Tibial artery (tissue), 4 donors: ENCODE measurements at regions not wholly inside any gene's neighbourhood (a gene's known extent, or its start where the extent isn't known, plus 50 kb on each side); places are given as distances from the start of the nearest gene placed in this dataset.

Experiments used
- DNase-seq, 2 donors: peaks; one replicate each; pipeline ENCODE4 v3.0.0-alpha.2; 2019
- H3K27ac ChIP-seq, 2 donors: fragments of 200-600 bp; sonication (generic) in 1 of 2; 1 replicate in 1 of 2; 2 replicates in 1 of 2; pipeline ENCODE4 v1.5.1; 2018 to 2019; ENCODE audit warnings: mild to moderate bottlenecking in 1 of 2
- H3K27me3 ChIP-seq, 2 donors: fragments of 200-600 bp; sonication (generic) in 1 of 2; one replicate each; pipeline versions ENCODE4 v1.5.1 to v1.6.0; 2016 to 2019
- H3K36me3 ChIP-seq, 3 donors: fragments of 200-600 bp; sonication (generic) in 2 of 3; one replicate each; pipeline ENCODE4 v1.5.1; 2016 to 2019; ENCODE audit warnings: mild to moderate bottlenecking in 2 of 3
- H3K4me1 ChIP-seq, 4 donors: fragments of 200-600 bp; sonication (generic) in 2 of 4; 1 replicate in 3 of 4; 2 replicates in 1 of 4; pipeline ENCODE4 v1.5.1; 2016 to 2019
- H3K4me3 ChIP-seq, 2 donors: fragments of 200-600 bp; sonication (generic) in 1 of 2; 1 replicate in 1 of 2; 2 replicates in 1 of 2; pipeline ENCODE4 v1.5.1; 2018 to 2019; ENCODE audit warnings: mild to moderate bottlenecking in 2 of 2
- H3K9me3 ChIP-seq, 3 donors: fragments of 200-600 bp; sonication (generic) in 1 of 3; one replicate each; pipeline ENCODE4 v1.5.1; 2016 to 2019
- intact Hi-C: fragments of 100-400 bp; cut with DNase I; formaldehyde crosslinking; loops from one replicate; pipeline ENCODE4 v1.15.0; 2023; ENCODE audit warnings: low total_unique reads
- TF ChIP-seq, protein P1 (sequence below), 2 experiments: fragments of 200-600 bp in 1 of 2; fragments of 450-650 bp in 1 of 2; IDR thresholded peaks; one replicate each; pipeline ENCODE4 v1.5.1; 2017 to 2019; ENCODE audit warnings: antibody characterized with exemption in 2 of 2, mild to moderate bottlenecking in 1 of 2, moderate library complexity in 1 of 2

DNA sequence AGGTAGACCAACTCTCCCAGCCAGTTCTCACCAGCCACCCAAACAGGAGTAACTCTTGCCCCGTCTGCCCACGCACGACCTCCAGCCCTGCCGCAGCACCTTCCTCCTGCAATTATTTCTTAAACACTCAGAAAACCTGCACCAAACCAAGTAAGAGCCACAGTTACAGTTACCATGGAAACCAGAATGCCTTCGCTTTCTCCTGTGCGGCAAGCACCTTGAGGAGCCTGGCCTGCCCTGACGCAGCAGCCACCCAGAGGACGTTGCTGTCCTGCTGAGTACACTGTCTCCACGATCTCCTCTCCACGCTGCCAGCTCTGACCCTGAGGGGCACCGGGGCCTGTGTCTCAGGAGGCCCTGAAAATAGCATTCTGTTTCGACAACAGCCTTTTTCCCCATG, 94.3 kb upstream of the SMIM21 start:
- no peak for DNase-seq
- intact Hi-C loops: no loop called here
- TF ChIP-seq, protein P1, sequence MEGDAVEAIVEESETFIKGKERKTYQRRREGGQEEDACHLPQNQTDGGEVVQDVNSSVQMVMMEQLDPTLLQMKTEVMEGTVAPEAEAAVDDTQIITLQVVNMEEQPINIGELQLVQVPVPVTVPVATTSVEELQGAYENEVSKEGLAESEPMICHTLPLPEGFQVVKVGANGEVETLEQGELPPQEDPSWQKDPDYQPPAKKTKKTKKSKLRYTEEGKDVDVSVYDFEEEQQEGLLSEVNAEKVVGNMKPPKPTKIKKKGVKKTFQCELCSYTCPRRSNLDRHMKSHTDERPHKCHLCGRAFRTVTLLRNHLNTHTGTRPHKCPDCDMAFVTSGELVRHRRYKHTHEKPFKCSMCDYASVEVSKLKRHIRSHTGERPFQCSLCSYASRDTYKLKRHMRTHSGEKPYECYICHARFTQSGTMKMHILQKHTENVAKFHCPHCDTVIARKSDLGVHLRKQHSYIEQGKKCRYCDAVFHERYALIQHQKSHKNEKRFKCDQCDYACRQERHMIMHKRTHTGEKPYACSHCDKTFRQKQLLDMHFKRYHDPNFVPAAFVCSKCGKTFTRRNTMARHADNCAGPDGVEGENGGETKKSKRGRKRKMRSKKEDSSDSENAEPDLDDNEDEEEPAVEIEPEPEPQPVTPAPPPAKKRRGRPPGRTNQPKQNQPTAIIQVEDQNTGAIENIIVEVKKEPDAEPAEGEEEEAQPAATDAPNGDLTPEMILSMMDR (IDR thresholded peaks at IDR 0.05): no peak

DNA sequence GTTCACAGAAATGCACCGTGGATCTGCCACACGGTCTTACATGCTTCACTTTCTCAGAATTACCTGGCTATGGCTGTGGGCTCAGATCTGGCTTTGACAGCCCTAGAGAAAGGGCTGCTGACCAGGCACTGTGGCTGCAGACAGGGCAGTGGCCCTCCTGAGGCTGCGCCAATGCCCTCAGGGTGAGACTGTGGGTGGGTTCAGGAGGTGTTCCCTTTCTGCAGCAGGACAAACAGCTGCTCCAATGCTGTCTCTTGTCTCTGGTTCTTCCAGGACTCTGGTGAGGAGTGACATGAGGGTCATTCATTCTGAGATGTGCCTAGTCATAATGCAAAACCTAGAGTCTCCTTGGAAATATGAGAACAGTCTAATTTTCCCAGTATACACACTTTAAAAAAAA, 90.5 kb upstream of the SMIM21 start:
- H3K4me1 ChIP-seq: no peaks in the 10 kb centered on the region
- peaks cover 0 to 5% (median 0%) of the 10 kb centered on the region in 3 donors for H3K9me3 ChIP-seq
- no peaks in the 10 kb centered on the region for H3K27me3 ChIP-seq
- no peak overlapping the region for H3K27ac ChIP-seq
- intact Hi-C loops: no loop called here
- no peaks in the 10 kb centered on the region for H3K36me3 ChIP-seq
- DNase-seq: no peak
- TF ChIP-seq, protein P1 (IDR thresholded peaks at IDR 0.05): no peak
- no peak overlapping the region for H3K4me3 ChIP-seq

More for the DNA sequence above, 94.3 kb upstream of the SMIM21 start:
- Histone ChIP-seq H3K4me3 (no peak overlapping the region), H3K27ac (no peak overlapping the region), H3K4me1 (no peaks in the 10 kb centered on the region), H3K27me3 (peaks cover 0 to 4% of the 10 kb centered on the region in 2 donors), H3K36me3 (no peaks in the 10 kb centered on the region), H3K9me3 (no peaks in the 10 kb centered on the region)

DNA sequence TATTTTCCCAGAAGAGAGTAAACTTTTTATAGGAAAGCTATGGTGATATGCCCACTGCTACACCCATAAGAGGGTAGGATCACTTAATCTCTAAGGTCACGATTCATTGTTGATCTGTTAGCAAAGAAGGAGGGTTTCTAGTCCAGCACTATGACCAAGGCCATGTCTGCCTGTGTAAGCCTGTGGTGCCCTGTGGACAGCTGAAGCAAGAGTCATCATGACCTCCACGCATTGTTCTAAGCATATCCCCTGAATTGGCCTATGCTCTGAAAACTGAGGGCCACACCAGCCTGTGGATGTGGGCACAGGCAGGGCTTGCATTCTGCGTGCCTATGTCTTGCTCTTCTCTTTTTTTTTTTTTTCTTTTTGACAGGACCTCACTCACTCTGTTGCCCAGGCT, 89.8 kb upstream of the SMIM21 start:
- Histone ChIP-seq H3K4me3 (no peak overlapping the region), H3K9me3 (peaks cover 0 to 5% (median 2%) of the 10 kb centered on the region in 3 donors), H3K27me3 (no peaks in the 10 kb centered on the region), H3K27ac (no peak overlapping the region), H3K4me1 (no peaks in the 10 kb centered on the region), H3K36me3 (no peaks in the 10 kb centered on the region)
- DNase-seq: no peak
- TF ChIP-seq, protein P1 (IDR thresholded peaks at IDR 0.05): no peak
- intact Hi-C loops: no loop called here

DNA sequence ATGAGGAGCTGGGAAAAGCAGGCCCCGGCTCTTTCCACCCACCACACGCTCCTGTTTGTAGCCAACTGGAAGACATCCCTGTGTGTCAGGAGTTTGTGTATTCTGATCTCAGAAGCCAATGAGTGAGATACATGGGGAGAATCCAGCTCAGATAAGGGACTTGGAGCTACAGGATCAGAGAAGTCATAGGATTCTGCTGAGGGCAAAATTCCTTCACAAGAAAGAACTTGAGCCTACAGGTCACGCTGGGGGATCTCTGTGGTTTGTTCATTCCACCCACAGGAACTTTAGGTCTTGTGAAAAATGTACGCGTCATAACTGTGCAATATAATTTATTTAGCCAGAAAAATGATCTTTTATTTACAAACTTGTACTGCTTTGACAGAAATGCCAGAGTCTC, 80.1 kb upstream of the SMIM21 start:
- intact Hi-C loops: no loop called here
- TF ChIP-seq, protein P1 (IDR thresholded peaks at IDR 0.05): no peak

DNA sequence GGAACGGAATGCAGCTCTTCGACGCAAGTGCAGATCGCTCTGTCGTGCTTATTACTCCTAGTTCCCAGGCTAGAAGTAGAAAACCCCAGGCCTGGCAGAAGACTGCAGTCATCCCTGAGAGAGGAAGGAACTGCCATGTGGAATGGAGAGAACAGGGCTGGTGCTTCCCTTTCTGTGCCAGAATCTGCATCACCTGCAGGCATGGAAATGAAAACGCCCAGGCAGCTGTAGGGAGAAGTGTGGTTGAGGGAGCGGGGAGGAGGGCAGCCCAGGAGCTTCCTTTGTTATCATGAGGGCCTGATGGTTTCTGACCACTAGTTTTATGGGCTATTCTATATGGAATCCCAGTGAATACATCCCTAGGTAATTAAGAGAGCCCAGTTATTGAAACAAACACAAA, 79.4 kb upstream of the SMIM21 start:
- Histone ChIP-seq H3K27me3 (no peaks in the 10 kb centered on the region), H3K9me3 (no peaks in the 10 kb centered on the region), H3K36me3 (no peaks in the 10 kb centered on the region), H3K4me1 (no peaks in the 10 kb centered on the region), H3K4me3 (no peak overlapping the region), H3K27ac (no peak overlapping the region)
- no peak for DNase-seq
- intact Hi-C loops: no loop called here
- TF ChIP-seq, protein P1 (IDR thresholded peaks at IDR 0.05): no peak

More for the DNA sequence above, 80.1 kb upstream of the SMIM21 start:
- no peak overlapping the region for H3K27ac ChIP-seq
- no peaks in the 10 kb centered on the region for H3K27me3 ChIP-seq
- peaks cover 0 to 4% (median 0%) of the 10 kb centered on the region in 3 donors for H3K9me3 ChIP-seq
- no peaks in the 10 kb centered on the region for H3K36me3 ChIP-seq
- H3K4me1 ChIP-seq: no peaks in the 10 kb centered on the region
- no peak for DNase-seq
- no peak overlapping the region for H3K4me3 ChIP-seq

DNA sequence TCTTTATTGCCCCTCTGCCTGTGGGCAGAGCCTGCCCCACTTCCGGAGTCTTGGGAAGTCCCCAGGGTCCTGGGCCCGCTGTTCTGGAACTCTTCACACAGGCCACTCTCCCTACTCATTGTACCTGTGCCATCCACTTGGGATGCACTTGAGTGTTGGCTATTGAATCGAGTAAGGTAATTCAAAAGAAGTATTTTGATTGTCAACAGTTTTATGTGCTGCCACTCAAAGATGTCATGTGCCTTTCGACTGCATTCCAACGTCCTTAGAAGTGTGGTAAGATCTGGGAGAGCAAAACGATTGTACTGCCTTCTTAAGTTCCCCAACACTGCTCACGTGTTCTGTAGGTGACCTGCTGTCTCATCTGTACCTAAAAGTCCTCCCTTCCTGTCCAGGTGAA, 77.0 kb upstream of the SMIM21 start:
- no peaks in the 10 kb centered on the region for H3K9me3 ChIP-seq

More for the DNA sequence above, 77.0 kb upstream of the SMIM21 start:
- Histone ChIP-seq H3K4me3 (no peak overlapping the region), H3K4me1 (no peaks in the 10 kb centered on the region), H3K27ac (no peak overlapping the region), H3K27me3 (no peaks in the 10 kb centered on the region), H3K36me3 (no peaks in the 10 kb centered on the region)
- TF ChIP-seq, protein P1 (IDR thresholded peaks at IDR 0.05): no peak
- intact Hi-C loops: no loop called here
- no peak for DNase-seq
